H1 (cell line): ENCODE measurements at regions not wholly inside any gene's neighbourhood (a gene's known extent, or its start where the extent isn't known, plus 50 kb on each side); places are given as distances from the start of the nearest gene placed in this dataset.

ENCODE experiments used
- CTCF ChIA-PET: fragments of 300-600 bp; sonication (Branson Sonifier 250); formaldehyde crosslinking; loops from one replicate; lab custom pipeline; 2021; ENCODE audit not compliant: partially characterized antibody; lab: Charles Lee
- POLR2A ChIA-PET: fragments of 300-600 bp; sonication (Branson Sonifier 250); formaldehyde crosslinking; loops from one replicate; lab custom pipeline; 2021; ENCODE audit warnings: inconsistent platforms; ENCODE audit not compliant: partially characterized antibody; lab: Charles Lee
- DNase-seq, 2 experiments: peaks; one replicate each; pipeline versions ENCODE4 v3.0.0 to v3.0.0-alpha.2; 2010 to 2022; ENCODE audit warnings: low spot score in 2 of 2, low read depth in 1 of 2, mixed read lengths in 1 of 2
- FAIRE-seq: peaks from 2 replicates; lab custom pipeline; 2011; peaks lifted over from hg19 to GRCh38; lab: Jason Lieb, UNC
- H2AFZ ChIP-seq: 2 replicates; pipeline ENCODE4 v1.8.1; 2012; ENCODE audit warnings: low read length, inconsistent platforms
- H2AK5ac ChIP-seq: 2 replicates; pipeline ENCODE4 v1.6.1; 2013; ENCODE audit warnings: low read depth, low read length
- H2BK120ac ChIP-seq: replicated peaks from 2 replicates; pipeline ENCODE3; 2013; ENCODE audit warnings: low read depth, low read length, inconsistent platforms
- H2BK12ac ChIP-seq: 2 replicates; pipeline ENCODE4 v1.6.1; 2013; ENCODE audit warnings: low read depth, low read length
- H2BK15ac ChIP-seq: 2 replicates; pipeline ENCODE4 v1.6.1; 2013; ENCODE audit warnings: low read length
- H2BK20ac ChIP-seq: 2 replicates; pipeline ENCODE4 v1.6.1; 2013; ENCODE audit warnings: low read length
- H2BK5ac ChIP-seq: 2 replicates; pipeline ENCODE4 v1.6.1; 2013; ENCODE audit warnings: low read depth, low read length
- H3K14ac ChIP-seq: 2 replicates; pipeline ENCODE4 v1.6.1; 2013; ENCODE audit warnings: inconsistent platforms; ENCODE audit not compliant: insufficient read length
- H3K18ac ChIP-seq: 2 replicates; pipeline ENCODE4 v1.6.1; 2013; ENCODE audit warnings: low read length; ENCODE audit errors: extremely low read depth
- H3K23ac ChIP-seq: 2 replicates; pipeline ENCODE4 v1.6.1; 2013; ENCODE audit warnings: inconsistent platforms; ENCODE audit not compliant: insufficient read length
- H3K23me2 ChIP-seq: 2 replicates; pipeline ENCODE4 v1.6.1; 2013; ENCODE audit warnings: low read depth, low read length
- H3K27ac ChIP-seq: 2 replicates; pipeline ENCODE4 v1.6.1; 2011; ENCODE audit warnings: low read depth, low read length, inconsistent platforms
- H3K27me3 ChIP-seq, 4 experiments: replicated peaks in 1 of 4; 1 replicate in 1 of 4; 2 replicates in 3 of 4; pipeline versions ENCODE4 v1.6.1 to v1.8.1; 2011 to 2013; ENCODE audit warnings: low read length in 3 of 4, mild to moderate bottlenecking in 3 of 4, inconsistent platforms in 2 of 4, mixed read lengths in 2 of 4, moderate library complexity in 1 of 4; ENCODE audit not compliant: control insufficient read depth in 3 of 4, insufficient read depth in 3 of 4; ENCODE audit errors: extremely low read depth in 1 of 4
- H3K36me3 ChIP-seq, 4 experiments: 2 replicates each; pipeline versions ENCODE4 v1.6.1 to v1.8.1; 2011 to 2013; ENCODE audit warnings: mild to moderate bottlenecking in 4 of 4, low read length in 3 of 4, moderate library complexity in 2 of 4, control low read depth in 1 of 4, inconsistent platforms in 1 of 4; ENCODE audit not compliant: insufficient read depth in 4 of 4, control insufficient read depth in 2 of 4
- H3K4ac ChIP-seq: replicated peaks from 2 replicates; pipeline ENCODE3; 2013; ENCODE audit warnings: low read length, low read depth, mixed read lengths, inconsistent platforms; ENCODE audit not compliant: insufficient read length
- H3K4me1 ChIP-seq, 4 experiments: replicated peaks in 1 of 4; 1 replicate in 1 of 4; 2 replicates in 3 of 4; pipeline versions ENCODE4 v1.6.1 to v1.8.1; 2011 to 2013; ENCODE audit warnings: low read length in 3 of 4, inconsistent platforms in 2 of 4, mixed read lengths in 1 of 4; ENCODE audit not compliant: insufficient read depth in 4 of 4, control insufficient read depth in 3 of 4
- H3K4me2 ChIP-seq, 2 experiments: 2 replicates each; pipeline versions ENCODE4 v1.6.1 to v1.8.1; 2011 to 2013; ENCODE audit warnings: low read depth in 2 of 2, low read length in 2 of 2, control low read depth in 1 of 2, inconsistent platforms in 1 of 2, mild to moderate bottlenecking in 1 of 2; ENCODE audit not compliant: insufficient read depth in 1 of 2
- H3K4me3 ChIP-seq, 4 experiments: fragments of 200-600, 300-600 bp in 1 of 4; sonication (generic), shearing (Covaris generic), sonication (Bioruptor Twin) in 1 of 4; 2 replicates each; pipeline versions ENCODE4 v1.5.1 to v1.8.1; 2011 to 2016; ENCODE audit warnings: low read length in 4 of 4, low read depth in 3 of 4, control low read depth in 2 of 4, inconsistent platforms in 2 of 4, mild to moderate bottlenecking in 2 of 4, mixed read lengths in 1 of 4, moderate library complexity in 1 of 4; ENCODE audit not compliant: insufficient read depth in 2 of 4; ENCODE audit errors: extremely low read depth in 1 of 4
- H3K56ac ChIP-seq: replicated peaks from 2 replicates; pipeline ENCODE3; 2013; ENCODE audit warnings: low read depth, mild to moderate bottlenecking, mixed read lengths, low read length, inconsistent platforms; ENCODE audit not compliant: insufficient read length
- H3K79me1 ChIP-seq: 2 replicates; pipeline ENCODE4 v1.6.1; 2013; ENCODE audit warnings: low read depth, low read length, control low read depth
- H3K79me2 ChIP-seq, 2 experiments: 2 replicates each; pipeline versions ENCODE4 v1.6.1 to v1.8.1; 2012 to 2013; ENCODE audit warnings: low read length in 2 of 2, mild to moderate bottlenecking in 2 of 2, inconsistent platforms in 1 of 2; ENCODE audit not compliant: insufficient read depth in 2 of 2, control insufficient read depth in 1 of 2
- H3K9ac ChIP-seq, 4 experiments: replicated peaks in 1 of 4; 1 replicate in 1 of 4; 2 replicates in 3 of 4; pipeline versions ENCODE4 v1.6.1 to v1.8.1; 2011 to 2013; ENCODE audit warnings: low read depth in 3 of 4, low read length in 3 of 4, control low read depth in 2 of 4, mild to moderate bottlenecking in 2 of 4, moderate library complexity in 2 of 4, inconsistent platforms in 1 of 4; ENCODE audit errors: extremely low read depth in 1 of 4
- H3K9me3 ChIP-seq, 2 experiments: 2 replicates each; pipeline versions ENCODE4 v1.6.1 to v1.8.1; 2012 to 2013; ENCODE audit warnings: mild to moderate bottlenecking in 2 of 2, moderate library complexity in 2 of 2, control low read depth in 1 of 2, inconsistent platforms in 1 of 2, low read depth in 1 of 2, low read length in 1 of 2, mixed read lengths in 1 of 2; ENCODE audit not compliant: insufficient read depth in 2 of 2
- H4K20me1 ChIP-seq, 2 experiments: replicated peaks in 1 of 2; 2 replicates each; pipeline versions ENCODE3 to v1.8.1; 2011 to 2013; ENCODE audit warnings: inconsistent platforms in 2 of 2, low read length in 2 of 2, mild to moderate bottlenecking in 1 of 2; ENCODE audit not compliant: insufficient read depth in 2 of 2, control insufficient read depth in 1 of 2
- H4K5ac ChIP-seq: 2 replicates; pipeline ENCODE4 v1.6.1; 2013; ENCODE audit warnings: low read length, low read depth, mixed read lengths, inconsistent platforms; ENCODE audit not compliant: insufficient read length
- H4K8ac ChIP-seq: 2 replicates; pipeline ENCODE4 v1.8.0; 2013; ENCODE audit warnings: mild to moderate bottlenecking, moderate library complexity, low read length, inconsistent platforms; ENCODE audit not compliant: insufficient read depth; ENCODE audit errors: extremely low read depth
- H4K91ac ChIP-seq: replicated peaks from 2 replicates; pipeline ENCODE3; 2013; ENCODE audit warnings: low read length, mixed read lengths, inconsistent platforms; ENCODE audit not compliant: insufficient read length
- CHD1 ChIP-seq: IDR thresholded peaks from 2 replicates; pipeline ENCODE4 v1.6.1; 2012; ENCODE audit warnings: low read depth, low read length, improper control_type of control experiment
- GABPA ChIP-seq: IDR thresholded peaks from 2 replicates; pipeline ENCODE4 v1.6.1; 2011; ENCODE audit warnings: mild to moderate bottlenecking, low read length, moderate library complexity, borderline replicate concordance; ENCODE audit not compliant: insufficient read depth
- RAD21 ChIP-seq, 2 experiments: IDR thresholded peaks in 1 of 2; conservative IDR thresholded peaks in 1 of 2; 2 replicates each; pipeline ENCODE4 v1.6.1; 2011; ENCODE audit warnings: low read depth in 2 of 2, low read length in 2 of 2, improper control_type of control experiment in 1 of 2, inconsistent platforms in 1 of 2, mild to moderate bottlenecking in 1 of 2, moderate library complexity in 1 of 2
- SIRT6 ChIP-seq: IDR thresholded peaks from one replicate; pipeline ENCODE4 v1.7.1; 2012; ENCODE audit warnings: low read length, inconsistent platforms
- SP2 ChIP-seq: IDR thresholded peaks from 2 replicates; pipeline ENCODE4 v1.6.1; 2012; ENCODE audit warnings: mild to moderate bottlenecking, low read length, inconsistent platforms
- WGBS, 2 experiments: shearing (Covaris generic) in 1 of 2; methylation state at CpG; one replicate each; pipeline versions ENCODE4 v1.1.6 to v1.1.7; 2013 to 2015; ENCODE audit warnings: low lambda C conversion rate in 2 of 2, mixed read lengths in 2 of 2, inconsistent platforms in 1 of 2, low coverage in 1 of 2, missing lambda C conversion rate in 1 of 2; ENCODE audit not compliant: insufficient replicate concordance in 2 of 2, insufficient coverage in 1 of 2, insufficient read length in 1 of 2; ENCODE audit errors: extremely low coverage in 1 of 2, missing lambda C conversion rate in 1 of 2; 5-methylcytosine and 5-hydroxymethylcytosine counted together

GRCh38 chrX:38999967-39000745 lies 198.9 kb downstream of the MID1IP1 start:
- Histone ChIP-seq H2BK20ac (no peak overlapping the region), H2AFZ (no peak overlapping the region), H3K4me2 (no peak overlapping the region), H3K79me2 (no peaks in the 10 kb centered on the region), H3K79me1 (no peaks in the 10 kb centered on the region), H2BK5ac (no peak overlapping the region), H3K4me3 (no peak overlapping the region), H2BK120ac (no peak overlapping the region), H2AK5ac (no peak overlapping the region), H3K27ac (no peak overlapping the region), H3K23me2 (no peaks in the 10 kb centered on the region), H3K9ac (no peak overlapping the region), H3K23ac (no peak overlapping the region), H3K4me1 (no peaks in the 10 kb centered on the region), H3K27me3 (no peaks in the 10 kb centered on the region), H3K56ac (no peak overlapping the region), H3K4ac (no peak overlapping the region), H3K9me3 (no peaks in the 10 kb centered on the region), H4K8ac (no peak overlapping the region), H4K20me1 (no peaks in the 10 kb centered on the region), H3K36me3 (no peaks in the 10 kb centered on the region), H3K18ac (no peak overlapping the region), H2BK15ac (no peak overlapping the region), H4K91ac (no peak overlapping the region), H3K14ac (no peak overlapping the region), H2BK12ac (no peak overlapping the region), H4K5ac (no peak overlapping the region)
- FAIRE-seq (no peak), DNase-seq (no peak)
- CTCF ChIA-PET: interaction anchor here (0.6 kb wide), 1 partner anchor 806 kb away, joined by 3 read pairs; no protein-coding TSS in a partner anchor
- POLR2A ChIA-PET: interaction anchor here (1.3 kb wide), 1 partner anchor 12 kb away, joined by 3 read pairs; no protein-coding TSS in a partner anchor
- WGBS, 2 experiments: 88% methylated on average over 2 of the region's 2 CpGs; no CpG with 5 or more reads in 1 of the 2 experiments
- TF ChIP-seq SIRT6 (no peak), RAD21 (IDR thresholded peaks at IDR 0.05 in 1 of 2, conservative IDR thresholded peaks at IDR 0.05 in 1 of 2; ENCODE audit: low read depth in 2 of 2, low read length in 2 of 2) (no peak), SP2 (no peak), CHD1 (no peak), GABPA (no peak)
